H1 (cell line): ENCODE measurements at regions not wholly inside any gene's neighbourhood (a gene's known extent, or its start where the extent isn't known, plus 50 kb on each side); places are given as distances from the start of the nearest gene placed in this dataset.

Experiments used
- CTCF ChIA-PET: fragments of 300-600 bp; sonication (Branson Sonifier 250); formaldehyde crosslinking; loops from one replicate; lab custom pipeline; 2021; ENCODE audit not compliant: partially characterized antibody; lab: Charles Lee
- POLR2A ChIA-PET: fragments of 300-600 bp; sonication (Branson Sonifier 250); formaldehyde crosslinking; loops from one replicate; lab custom pipeline; 2021; ENCODE audit warnings: inconsistent platforms; ENCODE audit not compliant: partially characterized antibody; lab: Charles Lee
- DNase-seq, 2 experiments: peaks; one replicate each; pipeline versions ENCODE4 v3.0.0 to v3.0.0-alpha.2; 2010 to 2022; ENCODE audit warnings: low spot score in 2 of 2, low read depth in 1 of 2, mixed read lengths in 1 of 2
- FAIRE-seq: peaks from 2 replicates; lab custom pipeline; 2011; peaks lifted over from hg19 to GRCh38; lab: Jason Lieb, UNC
- H2AFZ ChIP-seq: 2 replicates; pipeline ENCODE4 v1.8.1; 2012; ENCODE audit warnings: low read length, inconsistent platforms
- H2AK5ac ChIP-seq: 2 replicates; pipeline ENCODE4 v1.6.1; 2013; ENCODE audit warnings: low read depth, low read length
- H2BK120ac ChIP-seq: replicated peaks from 2 replicates; pipeline ENCODE3; 2013; ENCODE audit warnings: low read depth, low read length, inconsistent platforms
- H2BK12ac ChIP-seq: 2 replicates; pipeline ENCODE4 v1.6.1; 2013; ENCODE audit warnings: low read depth, low read length
- H2BK15ac ChIP-seq: 2 replicates; pipeline ENCODE4 v1.6.1; 2013; ENCODE audit warnings: low read length
- H2BK20ac ChIP-seq: 2 replicates; pipeline ENCODE4 v1.6.1; 2013; ENCODE audit warnings: low read length
- H2BK5ac ChIP-seq: 2 replicates; pipeline ENCODE4 v1.6.1; 2013; ENCODE audit warnings: low read depth, low read length
- H3K14ac ChIP-seq: 2 replicates; pipeline ENCODE4 v1.6.1; 2013; ENCODE audit warnings: inconsistent platforms; ENCODE audit not compliant: insufficient read length
- H3K18ac ChIP-seq: 2 replicates; pipeline ENCODE4 v1.6.1; 2013; ENCODE audit warnings: low read length; ENCODE audit errors: extremely low read depth
- H3K23ac ChIP-seq: 2 replicates; pipeline ENCODE4 v1.6.1; 2013; ENCODE audit warnings: inconsistent platforms; ENCODE audit not compliant: insufficient read length
- H3K23me2 ChIP-seq: 2 replicates; pipeline ENCODE4 v1.6.1; 2013; ENCODE audit warnings: low read depth, low read length
- H3K27ac ChIP-seq: 2 replicates; pipeline ENCODE4 v1.6.1; 2011; ENCODE audit warnings: low read depth, low read length, inconsistent platforms
- H3K27me3 ChIP-seq, 4 experiments: replicated peaks in 1 of 4; 1 replicate in 1 of 4; 2 replicates in 3 of 4; pipeline versions ENCODE4 v1.6.1 to v1.8.1; 2011 to 2013; ENCODE audit warnings: low read length in 3 of 4, mild to moderate bottlenecking in 3 of 4, inconsistent platforms in 2 of 4, mixed read lengths in 2 of 4, moderate library complexity in 1 of 4; ENCODE audit not compliant: control insufficient read depth in 3 of 4, insufficient read depth in 3 of 4; ENCODE audit errors: extremely low read depth in 1 of 4
- H3K36me3 ChIP-seq, 4 experiments: 2 replicates each; pipeline versions ENCODE4 v1.6.1 to v1.8.1; 2011 to 2013; ENCODE audit warnings: mild to moderate bottlenecking in 4 of 4, low read length in 3 of 4, moderate library complexity in 2 of 4, control low read depth in 1 of 4, inconsistent platforms in 1 of 4; ENCODE audit not compliant: insufficient read depth in 4 of 4, control insufficient read depth in 2 of 4
- H3K4ac ChIP-seq: replicated peaks from 2 replicates; pipeline ENCODE3; 2013; ENCODE audit warnings: low read length, low read depth, mixed read lengths, inconsistent platforms; ENCODE audit not compliant: insufficient read length
- H3K4me1 ChIP-seq, 4 experiments: replicated peaks in 1 of 4; 1 replicate in 1 of 4; 2 replicates in 3 of 4; pipeline versions ENCODE4 v1.6.1 to v1.8.1; 2011 to 2013; ENCODE audit warnings: low read length in 3 of 4, inconsistent platforms in 2 of 4, mixed read lengths in 1 of 4; ENCODE audit not compliant: insufficient read depth in 4 of 4, control insufficient read depth in 3 of 4
- H3K4me2 ChIP-seq, 2 experiments: 2 replicates each; pipeline versions ENCODE4 v1.6.1 to v1.8.1; 2011 to 2013; ENCODE audit warnings: low read depth in 2 of 2, low read length in 2 of 2, control low read depth in 1 of 2, inconsistent platforms in 1 of 2, mild to moderate bottlenecking in 1 of 2; ENCODE audit not compliant: insufficient read depth in 1 of 2
- H3K4me3 ChIP-seq, 4 experiments: fragments of 200-600, 300-600 bp in 1 of 4; sonication (generic), shearing (Covaris generic), sonication (Bioruptor Twin) in 1 of 4; 2 replicates each; pipeline versions ENCODE4 v1.5.1 to v1.8.1; 2011 to 2016; ENCODE audit warnings: low read length in 4 of 4, low read depth in 3 of 4, control low read depth in 2 of 4, inconsistent platforms in 2 of 4, mild to moderate bottlenecking in 2 of 4, mixed read lengths in 1 of 4, moderate library complexity in 1 of 4; ENCODE audit not compliant: insufficient read depth in 2 of 4; ENCODE audit errors: extremely low read depth in 1 of 4
- H3K56ac ChIP-seq: replicated peaks from 2 replicates; pipeline ENCODE3; 2013; ENCODE audit warnings: low read depth, mild to moderate bottlenecking, mixed read lengths, low read length, inconsistent platforms; ENCODE audit not compliant: insufficient read length
- H3K79me1 ChIP-seq: 2 replicates; pipeline ENCODE4 v1.6.1; 2013; ENCODE audit warnings: low read depth, low read length, control low read depth
- H3K79me2 ChIP-seq, 2 experiments: 2 replicates each; pipeline versions ENCODE4 v1.6.1 to v1.8.1; 2012 to 2013; ENCODE audit warnings: low read length in 2 of 2, mild to moderate bottlenecking in 2 of 2, inconsistent platforms in 1 of 2; ENCODE audit not compliant: insufficient read depth in 2 of 2, control insufficient read depth in 1 of 2
- H3K9ac ChIP-seq, 4 experiments: replicated peaks in 1 of 4; 1 replicate in 1 of 4; 2 replicates in 3 of 4; pipeline versions ENCODE4 v1.6.1 to v1.8.1; 2011 to 2013; ENCODE audit warnings: low read depth in 3 of 4, low read length in 3 of 4, control low read depth in 2 of 4, mild to moderate bottlenecking in 2 of 4, moderate library complexity in 2 of 4, inconsistent platforms in 1 of 4; ENCODE audit errors: extremely low read depth in 1 of 4
- H3K9me3 ChIP-seq, 2 experiments: 2 replicates each; pipeline versions ENCODE4 v1.6.1 to v1.8.1; 2012 to 2013; ENCODE audit warnings: mild to moderate bottlenecking in 2 of 2, moderate library complexity in 2 of 2, control low read depth in 1 of 2, inconsistent platforms in 1 of 2, low read depth in 1 of 2, low read length in 1 of 2, mixed read lengths in 1 of 2; ENCODE audit not compliant: insufficient read depth in 2 of 2
- H4K20me1 ChIP-seq, 2 experiments: replicated peaks in 1 of 2; 2 replicates each; pipeline versions ENCODE3 to v1.8.1; 2011 to 2013; ENCODE audit warnings: inconsistent platforms in 2 of 2, low read length in 2 of 2, mild to moderate bottlenecking in 1 of 2; ENCODE audit not compliant: insufficient read depth in 2 of 2, control insufficient read depth in 1 of 2
- H4K5ac ChIP-seq: 2 replicates; pipeline ENCODE4 v1.6.1; 2013; ENCODE audit warnings: low read length, low read depth, mixed read lengths, inconsistent platforms; ENCODE audit not compliant: insufficient read length
- H4K8ac ChIP-seq: 2 replicates; pipeline ENCODE4 v1.8.0; 2013; ENCODE audit warnings: mild to moderate bottlenecking, moderate library complexity, low read length, inconsistent platforms; ENCODE audit not compliant: insufficient read depth; ENCODE audit errors: extremely low read depth
- H4K91ac ChIP-seq: replicated peaks from 2 replicates; pipeline ENCODE3; 2013; ENCODE audit warnings: low read length, mixed read lengths, inconsistent platforms; ENCODE audit not compliant: insufficient read length
- KDM1A ChIP-seq: fragments of 200-600, 300-600 bp; sonication (generic); IDR thresholded peaks from 2 replicates; pipeline ENCODE4 v1.7.1; 2016; ENCODE audit warnings: mild to moderate bottlenecking, low read length, borderline replicate concordance
- RAD21 ChIP-seq, 2 experiments: IDR thresholded peaks in 1 of 2; conservative IDR thresholded peaks in 1 of 2; 2 replicates each; pipeline ENCODE4 v1.6.1; 2011; ENCODE audit warnings: low read depth in 2 of 2, low read length in 2 of 2, improper control_type of control experiment in 1 of 2, inconsistent platforms in 1 of 2, mild to moderate bottlenecking in 1 of 2, moderate library complexity in 1 of 2
- SP1 ChIP-seq: IDR thresholded peaks from 2 replicates; pipeline ENCODE4 v1.6.1; 2011; ENCODE audit warnings: low read depth, low read length

DNA sequence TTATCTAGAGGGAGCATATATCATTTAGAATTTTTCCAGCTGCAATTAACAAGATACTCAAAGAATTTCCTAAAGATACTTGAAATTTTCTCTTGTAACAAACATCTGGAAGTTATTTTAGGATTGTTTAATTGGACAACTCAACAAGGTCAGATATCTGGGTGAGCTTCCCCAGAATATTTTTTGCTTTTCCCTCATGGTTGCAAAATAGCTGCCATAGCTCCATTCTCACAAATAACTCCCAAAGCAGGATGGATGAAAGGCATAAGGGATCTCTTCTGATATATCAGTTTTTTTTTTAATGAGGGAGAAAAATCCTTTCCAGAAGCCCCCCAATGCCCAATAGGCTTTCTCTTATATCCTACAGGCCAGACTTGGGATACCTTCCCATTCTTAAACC, 56.6 kb upstream of the SLC25A26 start:
- H4K91ac ChIP-seq, result no peak overlapping the region
- no peaks in the 10 kb centered on the region; a peak in 1 of 7 replicates for H3K27me3 ChIP-seq
- H2AK5ac ChIP-seq, result no peak overlapping the region
- H3K9me3 ChIP-seq, result no peaks in the 10 kb centered on the region
- H2BK120ac ChIP-seq, result no peak overlapping the region
- H4K20me1 ChIP-seq, result no peaks in the 10 kb centered on the region
- H3K79me2 ChIP-seq, result no peaks in the 10 kb centered on the region
- H3K9ac ChIP-seq, result no peak overlapping the region
- no peak overlapping the region for H4K5ac ChIP-seq
- no peak overlapping the region for H3K4ac ChIP-seq
- H3K4me1 ChIP-seq, result no peaks in the 10 kb centered on the region
- H3K23ac ChIP-seq, result no peak overlapping the region
- H2BK15ac ChIP-seq, result no peak overlapping the region
- H2BK12ac ChIP-seq, result no peak overlapping the region
- FAIRE-seq, result no peak
- no peak overlapping the region for H2BK5ac ChIP-seq
- H2AFZ ChIP-seq, result no peak overlapping the region
- no peak overlapping the region for H3K18ac ChIP-seq
- no peak overlapping the region for H4K8ac ChIP-seq
- no peaks in the 10 kb centered on the region for H3K79me1 ChIP-seq
- H3K27ac ChIP-seq, result no peak overlapping the region
- H3K56ac ChIP-seq, result no peak overlapping the region
- no peak overlapping the region for H3K4me3 ChIP-seq
- no peaks in the 10 kb centered on the region for H3K36me3 ChIP-seq
- CTCF ChIA-PET, result interaction anchor here (0.6 kb wide), 1 partner anchor 420 kb away, joined by 4 read pairs; no protein-coding TSS in a partner anchor
- H3K4me2 ChIP-seq, result no peak overlapping the region
- POLR2A ChIA-PET, result interaction anchor here (0.7 to 1.4 kb wide), 2 partner anchors 13 to 117 kb away, joined by 3 to 4 read pairs; no protein-coding TSS in a partner anchor
- no peak overlapping the region for H3K14ac ChIP-seq
- H3K23me2 ChIP-seq, result no peaks in the 10 kb centered on the region
- no peak overlapping the region for H2BK20ac ChIP-seq
- DNase-seq, result no peak
- TF ChIP-seq SP1, result no peak
- TF ChIP-seq KDM1A, result 0 out of 2 replicates have a peak, but pooled peaks have one; percentile 52
- TF ChIP-seq RAD21 (IDR thresholded peaks at IDR 0.05 in 1 of 2, conservative IDR thresholded peaks at IDR 0.05 in 1 of 2; ENCODE audit: low read depth in 2 of 2, low read length in 2 of 2), result no peak
